ENCODE measurements at regions not wholly inside any gene's neighbourhood (a gene's known extent, or its start where the extent isn't known, plus 50 kb on each side); places are given as distances from the start of the nearest gene placed in this dataset.

- no peak for TF ChIP-seq CTCF (IDR thresholded peaks at IDR 0.05; ENCODE audit: low read depth, low read length)
- H3K4me3 ChIP-seq (ENCODE audit: low read depth, low read length): no peak overlapping the region
Measured at GRCh38 chr3:59426821-59427565, 377.2 kb upstream of the CFAP20DC start.

- no peak overlapping the region for H3K4me3 ChIP-seq (ENCODE audit: low read depth, low read length)
- TF ChIP-seq CTCF (IDR thresholded peaks at IDR 0.05; ENCODE audit: low read depth, low read length): no peak
Measured at GRCh38 chr3:59425942-59426341, 376.1 kb upstream of the CFAP20DC start.

- H3K4me3 ChIP-seq (ENCODE audit: low read depth, low read length): peak overlapping the region; percentile 25; the same call in 1 of the 2 replicates
- TF ChIP-seq CTCF (IDR thresholded peaks at IDR 0.05; ENCODE audit: low read depth, low read length): no peak
Measured at GRCh38 chr3:59425371-59425770, 375.5 kb upstream of the CFAP20DC start.

DNA sequence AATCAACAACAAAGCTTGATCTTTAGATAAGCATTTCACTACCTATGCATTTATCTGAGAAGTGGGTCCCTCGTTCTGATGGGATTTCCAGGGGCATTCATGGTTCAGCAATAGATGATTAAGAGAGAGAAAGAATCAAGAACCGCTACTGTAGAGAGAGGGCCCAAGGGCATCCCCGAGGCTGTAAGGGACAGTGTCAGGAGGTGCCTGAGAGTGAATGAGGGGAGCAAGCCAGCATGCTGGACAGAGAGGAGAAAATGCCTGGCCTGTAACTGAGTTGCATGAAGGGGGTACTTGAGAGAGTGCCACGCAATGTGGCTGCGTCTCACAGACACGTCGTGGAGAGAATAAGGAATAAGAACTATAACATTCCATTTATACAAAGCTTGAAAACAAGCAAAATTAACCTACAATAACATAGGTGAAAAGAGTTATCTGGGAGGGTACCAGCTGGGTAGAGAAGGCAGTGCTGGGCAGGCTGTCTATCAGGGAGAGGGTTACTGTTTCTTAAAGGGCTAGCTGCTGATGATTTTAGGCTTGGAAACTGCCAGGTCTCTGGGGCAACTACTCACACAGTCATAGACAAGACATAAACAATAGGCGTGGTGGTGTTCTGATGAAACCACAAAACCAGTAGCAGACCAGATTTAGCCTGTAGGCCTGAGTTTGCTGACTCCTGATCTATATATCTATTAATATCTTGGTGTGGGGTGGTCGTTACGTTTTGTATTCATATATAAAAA lies 374.6 kb upstream of the CFAP20DC start:
- TF ChIP-seq CTCF (IDR thresholded peaks at IDR 0.05; ENCODE audit: low read depth, low read length): no peak
- no peak overlapping the region for H3K4me3 ChIP-seq (ENCODE audit: low read depth, low read length)

GRCh38 chr3:59423707-59424106 lies 373.9 kb upstream of the CFAP20DC start:
- TF ChIP-seq CTCF (IDR thresholded peaks at IDR 0.05; ENCODE audit: low read depth, low read length): no peak

DNA sequence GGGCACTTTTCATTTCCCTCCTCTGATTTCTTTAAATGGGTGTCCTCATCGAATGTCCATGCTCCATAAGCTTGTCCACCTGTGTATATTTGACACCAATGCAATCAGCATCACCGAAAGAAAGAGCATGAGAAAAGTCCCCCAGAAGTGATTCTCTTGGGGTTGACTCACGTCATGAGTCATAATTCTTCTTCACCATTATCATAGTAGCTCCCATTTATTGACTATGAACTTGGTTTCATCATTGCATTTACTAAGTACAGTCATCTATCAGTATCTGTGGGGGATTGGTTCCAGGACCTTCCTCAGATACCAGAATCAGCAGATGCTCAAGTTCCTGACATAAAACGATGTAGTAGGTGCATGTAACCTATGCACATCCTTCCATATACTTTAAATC lies 372.5 kb upstream of the CFAP20DC start:
- TF ChIP-seq CTCF (IDR thresholded peaks at IDR 0.05; ENCODE audit: low read depth, low read length): no peak
- no peak overlapping the region for H3K4me3 ChIP-seq (ENCODE audit: low read depth, low read length)

More at GRCh38 chr3:59423707-59424106, 373.9 kb upstream of the CFAP20DC start:
- H3K4me3 ChIP-seq (ENCODE audit: low read depth, low read length): no peak overlapping the region

- TF ChIP-seq CTCF (IDR thresholded peaks at IDR 0.05; ENCODE audit: low read depth, low read length): no peak
- no peak overlapping the region for H3K4me3 ChIP-seq (ENCODE audit: low read depth, low read length)
Measured at GRCh38 chr3:59418836-59419235, 369.0 kb upstream of the CFAP20DC start.

Measured in WI38 (cell line).